Liver (tissue), 8 donors: ENCODE measurements at regions not wholly inside any gene's neighbourhood (a gene's known extent, or its start where the extent isn't known, plus 50 kb on each side); places are given as distances from the start of the nearest gene placed in this dataset.

ENCODE experiments used
- DNase-seq: peaks from one replicate; pipeline ENCODE4 v3.0.0-alpha.2; 2017; ENCODE audit warnings: low spot score
- H3K27ac ChIP-seq, 2 donors: one replicate each; pipeline ENCODE4 v1.7.0; 2013; ENCODE audit warnings: inconsistent platforms in 2 of 2, low read length in 2 of 2, control low read depth in 1 of 2, low read depth in 1 of 2, mild to moderate bottlenecking in 1 of 2
- H3K27me3 ChIP-seq, 4 donors: one replicate each; pipeline versions ENCODE4 v1.6.1 to v1.7.0; 2013; ENCODE audit warnings: low read length in 3 of 4, inconsistent platforms in 1 of 4, mild to moderate bottlenecking in 1 of 4, moderate library complexity in 1 of 4; ENCODE audit not compliant: control insufficient read depth in 4 of 4, insufficient read depth in 4 of 4
- H3K36me3 ChIP-seq, 4 donors: one replicate each; pipeline versions ENCODE4 v1.6.1 to v1.7.0; 2013; ENCODE audit warnings: low read length in 3 of 4, mild to moderate bottlenecking in 3 of 4, low read depth in 1 of 4, moderate library complexity in 1 of 4; ENCODE audit not compliant: control insufficient read depth in 4 of 4, insufficient read depth in 3 of 4
- H3K4me1 ChIP-seq, 4 donors: one replicate each; pipeline versions ENCODE4 v1.6.1 to v1.7.0; 2013; ENCODE audit warnings: low read length in 3 of 4, mild to moderate bottlenecking in 3 of 4, moderate library complexity in 1 of 4; ENCODE audit not compliant: control insufficient read depth in 4 of 4, insufficient read depth in 4 of 4
- H3K4me3 ChIP-seq, 3 donors: one replicate each; pipeline versions ENCODE4 v1.6.1 to v1.7.0; 2013; ENCODE audit warnings: low read length in 3 of 3, control low read depth in 1 of 3, low read depth in 1 of 3, mild to moderate bottlenecking in 1 of 3
- H3K9ac ChIP-seq, 2 donors: one replicate each; pipeline ENCODE4 v1.7.0; 2013; ENCODE audit warnings: low read length in 2 of 2, mild to moderate bottlenecking in 2 of 2, moderate library complexity in 2 of 2, control low read depth in 1 of 2, low read depth in 1 of 2
- H3K9me3 ChIP-seq, 4 donors: one replicate each; pipeline versions ENCODE4 v1.6.1 to v1.7.0; 2013; ENCODE audit warnings: low read length in 3 of 4; ENCODE audit not compliant: control insufficient read depth in 4 of 4
- CTCF ChIP-seq: fragments of 150-350 bp; IDR thresholded peaks from 2 replicates; pipeline ENCODE4 v1.5.1; 2017; ENCODE audit warnings: improper control_type of control experiment, low read depth, low read length; ENCODE audit not compliant: missing input control
- EGR1 ChIP-seq, 2 donors: IDR thresholded peaks; 2 replicates each; pipeline ENCODE4 v1.6.1; 2016 to 2018; ENCODE audit warnings: antibody characterized with exemption in 2 of 2, low read depth in 2 of 2
- FOXA2 ChIP-seq: IDR thresholded peaks from 2 replicates; pipeline ENCODE4 v1.6.1; 2016; ENCODE audit warnings: antibody characterized with exemption
- GABPA ChIP-seq, 2 donors: IDR thresholded peaks in 1 of 2; conservative IDR thresholded peaks in 1 of 2; 2 replicates each; pipeline ENCODE4 v1.6.1; 2016; ENCODE audit warnings: antibody characterized with exemption in 2 of 2, mild to moderate bottlenecking in 1 of 2, moderate library complexity in 1 of 2
- HNF4A ChIP-seq, 2 donors: conservative IDR thresholded peaks; 2 replicates each; pipeline ENCODE4 v1.6.1; 2016; ENCODE audit warnings: antibody characterized with exemption in 2 of 2, mild to moderate bottlenecking in 2 of 2
- HNF4G ChIP-seq: IDR thresholded peaks from 2 replicates; pipeline ENCODE4 v1.6.1; 2016; ENCODE audit warnings: antibody characterized with exemption
- JUND ChIP-seq, 2 donors: IDR thresholded peaks; 2 replicates each; pipeline ENCODE4 v1.6.1; 2016; ENCODE audit warnings: antibody characterized with exemption in 2 of 2
- MAX ChIP-seq: IDR thresholded peaks from 2 replicates; pipeline ENCODE4 v1.6.1; 2016; ENCODE audit warnings: antibody characterized with exemption
- RAD21 ChIP-seq, 2 donors: IDR thresholded peaks; 2 replicates each; pipeline ENCODE4 v1.6.1; 2016; ENCODE audit warnings: antibody characterized with exemption in 2 of 2, mild to moderate bottlenecking in 2 of 2
- REST ChIP-seq: IDR thresholded peaks from 2 replicates; pipeline ENCODE4 v1.6.1; 2016; ENCODE audit warnings: antibody characterized with exemption, mild to moderate bottlenecking
- SP1 ChIP-seq: IDR thresholded peaks from 2 replicates; pipeline ENCODE4 v1.6.1; 2018; ENCODE audit warnings: antibody characterized with exemption, mild to moderate bottlenecking
- TAF1 ChIP-seq: conservative IDR thresholded peaks from 2 replicates; pipeline ENCODE4 v1.6.1; 2016; ENCODE audit warnings: antibody characterized with exemption, mild to moderate bottlenecking
- YY1 ChIP-seq: IDR thresholded peaks from 2 replicates; pipeline ENCODE4 v1.6.1; 2016; ENCODE audit warnings: antibody characterized with exemption, mild to moderate bottlenecking
- WGBS: extraction: QIAGEN DNeasy Blood & Tissue Kit; methylation state at CpG from one replicate; pipeline ENCODE4 v1.1.7; 2013; 5-methylcytosine and 5-hydroxymethylcytosine counted together
- TF ChIP-seq, protein P1 (sequence below): IDR thresholded peaks from 2 replicates; pipeline ENCODE4 v1.6.1; 2016; ENCODE audit warnings: antibody characterized with exemption
- TF ChIP-seq, protein P2 (sequence below): IDR thresholded peaks from 2 replicates; pipeline ENCODE4 v1.6.1; 2016; ENCODE audit warnings: antibody characterized with exemption
- donor health status: healthy.
- donor health status: healthy.
- donor health status: healthy.
- donor health status: healthy.
- donor health status: healthy.

GRCh38 chr4:17029432-17029831, 131.0 kb upstream of the LDB2 start:
- no peak overlapping the region for H3K4me3 ChIP-seq
- no peaks in the 10 kb centered on the region for H3K9me3 ChIP-seq
- peaks cover 0 to 4% (median 0%) of the 10 kb centered on the region in 4 donors for H3K27me3 ChIP-seq
- WGBS = 77% methylated on average over 7 of the region's 7 CpGs
- H3K27ac ChIP-seq = no peak overlapping the region
- no peaks in the 10 kb centered on the region for H3K4me1 ChIP-seq
- DNase-seq = no peak
- H3K9ac ChIP-seq = no peak overlapping the region
- no peaks in the 10 kb centered on the region for H3K36me3 ChIP-seq
- TF ChIP-seq TAF1 = no peak

- no peak for DNase-seq
- no peaks in the 10 kb centered on the region for H3K27me3 ChIP-seq
These were observed 129.1 kb upstream of the LDB2 start for GRCh38 chr4:17027495-17027894.

More at GRCh38 chr4:17027495-17027894, 129.1 kb upstream of the LDB2 start:
- no peaks in the 10 kb centered on the region for H3K9me3 ChIP-seq
- TF ChIP-seq CTCF = no peak
- TF ChIP-seq HNF4A (conservative IDR thresholded peaks at IDR 0.05) = no peak
- no peak for TF ChIP-seq FOXA2
- TF ChIP-seq SP1 = no peak
- TF ChIP-seq, protein P1, sequence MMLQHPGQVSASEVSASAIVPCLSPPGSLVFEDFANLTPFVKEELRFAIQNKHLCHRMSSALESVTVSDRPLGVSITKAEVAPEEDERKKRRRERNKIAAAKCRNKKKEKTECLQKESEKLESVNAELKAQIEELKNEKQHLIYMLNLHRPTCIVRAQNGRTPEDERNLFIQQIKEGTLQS = no peak
- no peak for TF ChIP-seq HNF4G
- TF ChIP-seq JUND (IDR thresholded peaks at IDR 0.05) = no peak
- no peak for TF ChIP-seq REST
- no peak for TF ChIP-seq GABPA (IDR thresholded peaks at IDR 0.05 in 1 of 2, conservative IDR thresholded peaks at IDR 0.05 in 1 of 2)
- TF ChIP-seq EGR1 (IDR thresholded peaks at IDR 0.05; ENCODE audit: low read depth in 2 of 2) = no peak
- TF ChIP-seq MAX = no peak
- TF ChIP-seq, protein P2, sequence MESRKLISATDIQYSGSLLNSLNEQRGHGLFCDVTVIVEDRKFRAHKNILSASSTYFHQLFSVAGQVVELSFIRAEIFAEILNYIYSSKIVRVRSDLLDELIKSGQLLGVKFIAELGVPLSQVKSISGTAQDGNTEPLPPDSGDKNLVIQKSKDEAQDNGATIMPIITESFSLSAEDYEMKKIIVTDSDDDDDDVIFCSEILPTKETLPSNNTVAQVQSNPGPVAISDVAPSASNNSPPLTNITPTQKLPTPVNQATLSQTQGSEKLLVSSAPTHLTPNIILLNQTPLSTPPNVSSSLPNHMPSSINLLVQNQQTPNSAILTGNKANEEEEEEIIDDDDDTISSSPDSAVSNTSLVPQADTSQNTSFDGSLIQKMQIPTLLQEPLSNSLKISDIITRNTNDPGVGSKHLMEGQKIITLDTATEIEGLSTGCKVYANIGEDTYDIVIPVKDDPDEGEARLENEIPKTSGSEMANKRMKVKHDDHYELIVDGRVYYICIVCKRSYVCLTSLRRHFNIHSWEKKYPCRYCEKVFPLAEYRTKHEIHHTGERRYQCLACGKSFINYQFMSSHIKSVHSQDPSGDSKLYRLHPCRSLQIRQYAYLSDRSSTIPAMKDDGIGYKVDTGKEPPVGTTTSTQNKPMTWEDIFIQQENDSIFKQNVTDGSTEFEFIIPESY = no peak
- TF ChIP-seq YY1 = no peak
- no peak for TF ChIP-seq RAD21 (IDR thresholded peaks at IDR 0.05)
- no peaks in the 10 kb centered on the region for H3K4me1 ChIP-seq
- H3K27ac ChIP-seq = no peak overlapping the region
- WGBS = 82% methylated on average over 6 of the region's 6 CpGs
- H3K36me3 ChIP-seq = no peaks in the 10 kb centered on the region
- H3K4me3 ChIP-seq = no peak overlapping the region
- no peak overlapping the region for H3K9ac ChIP-seq
